HL-60 (cell line): ENCODE measurements at regions not wholly inside any gene's neighbourhood (a gene's known extent, or its start where the extent isn't known, plus 50 kb on each side); places are given as distances from the start of the nearest gene placed in this dataset.

Experiments
- GABPA ChIP-seq: IDR thresholded peaks from 2 replicates; pipeline ENCODE4 v1.6.1; 2012; ENCODE audit warnings: low read depth
- POLR2AphosphoS5 ChIP-seq: IDR thresholded peaks from 2 replicates; pipeline ENCODE4 v1.6.1; 2012; ENCODE audit warnings: low read depth
- TF ChIP-seq, protein P1 (sequence below): IDR thresholded peaks from one replicate; pipeline ENCODE4 v1.5.1; 2011; ENCODE audit warnings: low read length, control low read depth, inconsistent platforms; ENCODE audit not compliant: insufficient read depth
- TF ChIP-seq, protein P2 (sequence below): IDR thresholded peaks from 2 replicates; pipeline ENCODE4 v1.6.1; 2012; ENCODE audit warnings: low read depth; ENCODE audit not compliant: insufficient replicate concordance

DNA sequence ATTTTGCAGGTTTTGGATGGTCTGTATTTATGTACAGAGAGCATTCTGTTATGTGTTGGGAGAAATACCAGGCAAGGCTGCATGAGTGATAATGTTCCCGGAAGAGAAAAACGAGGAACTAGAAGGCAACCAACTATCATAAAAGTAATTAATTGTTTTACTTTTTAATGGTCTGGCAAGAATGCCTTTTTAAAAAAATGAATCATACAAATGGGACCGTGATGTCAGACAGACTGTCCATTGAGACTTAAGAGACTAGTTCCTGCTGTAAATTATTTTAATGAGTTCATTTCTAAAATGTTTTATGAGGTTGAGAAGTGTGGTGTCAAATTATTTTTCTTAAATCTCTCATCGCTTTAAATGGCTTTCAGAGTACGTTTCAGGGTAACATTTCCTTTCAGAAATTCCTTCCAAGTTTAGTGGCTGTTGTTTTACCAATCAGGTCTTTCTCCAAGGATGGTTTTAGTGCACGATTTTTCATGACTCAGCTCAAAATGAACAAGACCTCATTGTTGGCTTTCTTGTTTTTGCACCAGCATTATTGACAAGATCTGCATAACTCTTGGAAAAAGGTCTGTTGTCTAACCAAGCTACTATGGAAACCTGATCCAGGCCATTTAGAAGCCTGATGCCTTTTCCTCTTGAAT, 86.1 kb upstream of the ARHGAP5 start:
- TF ChIP-seq POLR2AphosphoS5 = no peak
- TF ChIP-seq, protein P1, sequence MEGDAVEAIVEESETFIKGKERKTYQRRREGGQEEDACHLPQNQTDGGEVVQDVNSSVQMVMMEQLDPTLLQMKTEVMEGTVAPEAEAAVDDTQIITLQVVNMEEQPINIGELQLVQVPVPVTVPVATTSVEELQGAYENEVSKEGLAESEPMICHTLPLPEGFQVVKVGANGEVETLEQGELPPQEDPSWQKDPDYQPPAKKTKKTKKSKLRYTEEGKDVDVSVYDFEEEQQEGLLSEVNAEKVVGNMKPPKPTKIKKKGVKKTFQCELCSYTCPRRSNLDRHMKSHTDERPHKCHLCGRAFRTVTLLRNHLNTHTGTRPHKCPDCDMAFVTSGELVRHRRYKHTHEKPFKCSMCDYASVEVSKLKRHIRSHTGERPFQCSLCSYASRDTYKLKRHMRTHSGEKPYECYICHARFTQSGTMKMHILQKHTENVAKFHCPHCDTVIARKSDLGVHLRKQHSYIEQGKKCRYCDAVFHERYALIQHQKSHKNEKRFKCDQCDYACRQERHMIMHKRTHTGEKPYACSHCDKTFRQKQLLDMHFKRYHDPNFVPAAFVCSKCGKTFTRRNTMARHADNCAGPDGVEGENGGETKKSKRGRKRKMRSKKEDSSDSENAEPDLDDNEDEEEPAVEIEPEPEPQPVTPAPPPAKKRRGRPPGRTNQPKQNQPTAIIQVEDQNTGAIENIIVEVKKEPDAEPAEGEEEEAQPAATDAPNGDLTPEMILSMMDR = no peak
- TF ChIP-seq, protein P2, sequence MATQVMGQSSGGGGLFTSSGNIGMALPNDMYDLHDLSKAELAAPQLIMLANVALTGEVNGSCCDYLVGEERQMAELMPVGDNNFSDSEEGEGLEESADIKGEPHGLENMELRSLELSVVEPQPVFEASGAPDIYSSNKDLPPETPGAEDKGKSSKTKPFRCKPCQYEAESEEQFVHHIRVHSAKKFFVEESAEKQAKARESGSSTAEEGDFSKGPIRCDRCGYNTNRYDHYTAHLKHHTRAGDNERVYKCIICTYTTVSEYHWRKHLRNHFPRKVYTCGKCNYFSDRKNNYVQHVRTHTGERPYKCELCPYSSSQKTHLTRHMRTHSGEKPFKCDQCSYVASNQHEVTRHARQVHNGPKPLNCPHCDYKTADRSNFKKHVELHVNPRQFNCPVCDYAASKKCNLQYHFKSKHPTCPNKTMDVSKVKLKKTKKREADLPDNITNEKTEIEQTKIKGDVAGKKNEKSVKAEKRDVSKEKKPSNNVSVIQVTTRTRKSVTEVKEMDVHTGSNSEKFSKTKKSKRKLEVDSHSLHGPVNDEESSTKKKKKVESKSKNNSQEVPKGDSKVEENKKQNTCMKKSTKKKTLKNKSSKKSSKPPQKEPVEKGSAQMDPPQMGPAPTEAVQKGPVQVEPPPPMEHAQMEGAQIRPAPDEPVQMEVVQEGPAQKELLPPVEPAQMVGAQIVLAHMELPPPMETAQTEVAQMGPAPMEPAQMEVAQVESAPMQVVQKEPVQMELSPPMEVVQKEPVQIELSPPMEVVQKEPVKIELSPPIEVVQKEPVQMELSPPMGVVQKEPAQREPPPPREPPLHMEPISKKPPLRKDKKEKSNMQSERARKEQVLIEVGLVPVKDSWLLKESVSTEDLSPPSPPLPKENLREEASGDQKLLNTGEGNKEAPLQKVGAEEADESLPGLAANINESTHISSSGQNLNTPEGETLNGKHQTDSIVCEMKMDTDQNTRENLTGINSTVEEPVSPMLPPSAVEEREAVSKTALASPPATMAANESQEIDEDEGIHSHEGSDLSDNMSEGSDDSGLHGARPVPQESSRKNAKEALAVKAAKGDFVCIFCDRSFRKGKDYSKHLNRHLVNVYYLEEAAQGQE = no peak
- TF ChIP-seq GABPA = no peak
